H1 (cell line): ENCODE measurements at regions not wholly inside any gene's neighbourhood (a gene's known extent, or its start where the extent isn't known, plus 50 kb on each side); places are given as distances from the start of the nearest gene placed in this dataset.

Source experiments
- BRCA1 ChIP-seq: IDR thresholded peaks from 2 replicates; pipeline ENCODE4 v1.6.1; 2012; ENCODE audit warnings: low read depth, low read length, improper control_type of control experiment
- KDM4A ChIP-seq: IDR thresholded peaks from one replicate; pipeline ENCODE4 v1.7.1; 2012; ENCODE audit warnings: low read depth, mild to moderate bottlenecking, moderate library complexity, low read length, inconsistent platforms; ENCODE audit not compliant: severe bottlenecking
- SRF ChIP-seq: IDR thresholded peaks from 2 replicates; pipeline ENCODE4 v1.6.1; 2011; ENCODE audit warnings: mild to moderate bottlenecking, low read depth, low read length, moderate library complexity
- TCF12 ChIP-seq: IDR thresholded peaks from 2 replicates; pipeline ENCODE4 v1.6.1; 2011; ENCODE audit warnings: low read depth, mild to moderate bottlenecking, low read length
- TF ChIP-seq, protein P1 (sequence below): IDR thresholded peaks from 2 replicates; pipeline ENCODE4 v1.6.1; 2011; ENCODE audit warnings: low read depth, mild to moderate bottlenecking, low read length; ENCODE audit not compliant: insufficient read depth

- TF ChIP-seq KDM4A (no peak), BRCA1 (no peak), SRF (no peak), TCF12 (no peak)
- TF ChIP-seq, protein P1, sequence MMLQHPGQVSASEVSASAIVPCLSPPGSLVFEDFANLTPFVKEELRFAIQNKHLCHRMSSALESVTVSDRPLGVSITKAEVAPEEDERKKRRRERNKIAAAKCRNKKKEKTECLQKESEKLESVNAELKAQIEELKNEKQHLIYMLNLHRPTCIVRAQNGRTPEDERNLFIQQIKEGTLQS = no peak
Measured at GRCh38 chr6:140968062-140968461, 1164.7 kb upstream of the GJE1 start (continued).
